ENCODE measurements at regions not wholly inside any gene's neighbourhood (a gene's known extent, or its start where the extent isn't known, plus 50 kb on each side); places are given as distances from the start of the nearest gene placed in this dataset.

- Histone ChIP-seq H3K4me3 (ENCODE audit: low read depth, low read length) (no peak overlapping the region), H3K9ac (ENCODE audit: low read length) (no peak overlapping the region), H4K12ac (ENCODE audit: low read depth, low read length) (no peak overlapping the region), H3K27ac (ENCODE audit: low read depth, low read length) (no peak overlapping the region), H3K27me3 (ENCODE audit: insufficient read depth, low read length) (no peaks in the 10 kb centered on the region), H3K18ac (ENCODE audit: low read length) (no peak overlapping the region), H3K79me2 (ENCODE audit: control insufficient read depth, insufficient read depth, low read length, poor library complexity) (no peaks in the 10 kb centered on the region), H4K8ac (ENCODE audit: low read depth, low read length) (no peak overlapping the region), H2BK120ac (ENCODE audit: insufficient read depth, low read length, poor library complexity) (no peak overlapping the region), H3K36me3 (ENCODE audit: control insufficient read depth in 1 of 2, insufficient read depth in 2 of 2, low read length in 2 of 2) (no peaks in the 10 kb centered on the region), H3K9me3 (ENCODE audit: insufficient read depth, low read depth, low read length) (no peaks in the 10 kb centered on the region), H3K79me1 (ENCODE audit: low read length) (peaks cover 2% of the 10 kb centered on the region), H4K91ac (ENCODE audit: low read depth, low read length) (no peak overlapping the region), H3K4me2 (ENCODE audit: low read length) (no peak overlapping the region), H3K4me1 (ENCODE audit: control insufficient read depth in 1 of 2, insufficient read depth in 2 of 2, low read length in 2 of 2) (peaks cover 4% of the 10 kb centered on the region in 2 experiments), H2BK12ac (ENCODE audit: low read length) (no peak overlapping the region), H2AFZ (ENCODE audit: insufficient read depth, low read length, poor library complexity) (no peak overlapping the region), H3K14ac (ENCODE audit: low read length) (no peak overlapping the region), H3K23ac (ENCODE audit: low read length) (no peak overlapping the region), H3K4ac (ENCODE audit: low read depth, low read length) (no peak overlapping the region), H2BK5ac (ENCODE audit: low read depth, low read length, poor library complexity) (no peak overlapping the region), H2AK5ac (ENCODE audit: low read length) (no peak overlapping the region)
- DNase-seq: no peak
- no CpG with 5 or more reads among the region's 1 CpG for WGBS (ENCODE audit: extremely low coverage, insufficient coverage, insufficient read length)
Measured at GRCh38 chr14:65192686-65193085, 90.4 kb upstream of the MAX start.

DNA sequence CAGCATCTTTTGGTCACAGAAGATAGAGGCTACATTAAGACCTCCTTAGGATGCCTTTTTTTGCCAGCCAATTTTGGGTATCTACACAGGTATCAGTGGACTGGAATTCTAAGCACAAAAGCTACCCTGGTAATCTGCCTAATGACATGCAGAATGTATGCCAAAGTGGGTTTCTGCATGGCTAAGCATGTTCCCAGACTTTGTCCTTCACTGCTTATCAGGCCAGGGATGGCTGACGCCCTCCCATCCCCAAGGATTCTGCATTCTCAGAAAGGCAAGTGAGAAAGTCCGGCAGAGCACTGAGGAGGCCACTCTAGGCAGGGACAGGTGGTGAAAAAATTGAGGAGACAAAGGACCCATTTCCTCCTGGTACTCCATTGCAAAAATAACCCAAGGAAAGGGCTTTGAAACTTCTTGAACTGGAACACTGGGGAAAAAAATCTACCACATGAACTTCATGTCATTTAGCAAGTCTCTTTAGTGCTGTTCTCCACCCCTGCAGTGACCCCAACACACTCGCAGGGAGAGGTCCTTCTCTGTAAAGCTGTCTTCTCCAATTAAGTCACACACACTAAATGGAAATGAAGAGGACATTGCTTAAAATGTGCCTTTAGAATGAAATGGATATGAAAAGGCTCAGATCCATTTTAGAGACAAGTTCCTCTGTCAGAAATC lies 91.7 kb upstream of the MAX start:
- no peak for DNase-seq
- H4K12ac ChIP-seq (ENCODE audit: low read depth, low read length): no peak overlapping the region
- no peak overlapping the region for H2BK12ac ChIP-seq (ENCODE audit: low read length)
- H4K8ac ChIP-seq (ENCODE audit: low read depth, low read length): no peak overlapping the region
- no peak overlapping the region for H3K4ac ChIP-seq (ENCODE audit: low read depth, low read length)
- no peak overlapping the region for H2BK120ac ChIP-seq (ENCODE audit: insufficient read depth, low read length, poor library complexity)
- no peak overlapping the region for H2BK5ac ChIP-seq (ENCODE audit: low read depth, low read length, poor library complexity)
- no peak overlapping the region for H3K4me2 ChIP-seq (ENCODE audit: low read length)
- peaks cover 4% of the 10 kb centered on the region in 2 experiments for H3K4me1 ChIP-seq (ENCODE audit: control insufficient read depth in 1 of 2, insufficient read depth in 2 of 2, low read length in 2 of 2)
- H3K14ac ChIP-seq (ENCODE audit: low read length): no peak overlapping the region
- H3K23ac ChIP-seq (ENCODE audit: low read length): no peak overlapping the region
- no peak overlapping the region for H2AFZ ChIP-seq (ENCODE audit: insufficient read depth, low read length, poor library complexity)
- H3K9ac ChIP-seq (ENCODE audit: low read length): no peak overlapping the region
- H3K36me3 ChIP-seq (ENCODE audit: control insufficient read depth in 1 of 2, insufficient read depth in 2 of 2, low read length in 2 of 2): no peaks in the 10 kb centered on the region
- peaks cover 2% of the 10 kb centered on the region for H3K79me1 ChIP-seq (ENCODE audit: low read length)
- no peak overlapping the region for H3K27ac ChIP-seq (ENCODE audit: low read depth, low read length)
- no peak overlapping the region for H4K91ac ChIP-seq (ENCODE audit: low read depth, low read length)
- no CpG with 5 or more reads among the region's 3 CpGs for WGBS (ENCODE audit: extremely low coverage, insufficient coverage, insufficient read length)
- no peak overlapping the region for H3K4me3 ChIP-seq (ENCODE audit: low read depth, low read length)
- H3K27me3 ChIP-seq (ENCODE audit: insufficient read depth, low read length): no peaks in the 10 kb centered on the region
- H3K79me2 ChIP-seq (ENCODE audit: control insufficient read depth, insufficient read depth, low read length, poor library complexity): no peaks in the 10 kb centered on the region
- no peaks in the 10 kb centered on the region for H3K9me3 ChIP-seq (ENCODE audit: insufficient read depth, low read depth, low read length)
- no peak overlapping the region for H2AK5ac ChIP-seq (ENCODE audit: low read length)
- no peak overlapping the region for H3K18ac ChIP-seq (ENCODE audit: low read length)

GRCh38 chr14:65195042-65195719 lies 92.9 kb upstream of the MAX start:
- no peak overlapping the region for H3K27ac ChIP-seq (ENCODE audit: low read depth, low read length)
- no peak overlapping the region for H3K4me3 ChIP-seq (ENCODE audit: low read depth, low read length)
- no peak overlapping the region for H3K23ac ChIP-seq (ENCODE audit: low read length)
- H3K4me2 ChIP-seq (ENCODE audit: low read length): no peak overlapping the region
- WGBS (ENCODE audit: extremely low coverage, insufficient coverage, insufficient read length): no CpG with 5 or more reads among the region's 9 CpGs
- no peak overlapping the region for H4K8ac ChIP-seq (ENCODE audit: low read depth, low read length)
- no peak overlapping the region for H3K14ac ChIP-seq (ENCODE audit: low read length)
- H4K91ac ChIP-seq (ENCODE audit: low read depth, low read length): no peak overlapping the region
- peaks cover 4% of the 10 kb centered on the region in 2 experiments for H3K4me1 ChIP-seq (ENCODE audit: control insufficient read depth in 1 of 2, insufficient read depth in 2 of 2, low read length in 2 of 2)
- H3K4ac ChIP-seq (ENCODE audit: low read depth, low read length): no peak overlapping the region
- no peak overlapping the region for H3K9ac ChIP-seq (ENCODE audit: low read length)
- no peak for DNase-seq
- no peaks in the 10 kb centered on the region for H3K79me2 ChIP-seq (ENCODE audit: control insufficient read depth, insufficient read depth, low read length, poor library complexity)
- no peak overlapping the region for H3K18ac ChIP-seq (ENCODE audit: low read length)
- H3K79me1 ChIP-seq (ENCODE audit: low read length): peaks cover 2% of the 10 kb centered on the region
- H3K9me3 ChIP-seq (ENCODE audit: insufficient read depth, low read depth, low read length): no peaks in the 10 kb centered on the region
- no peak overlapping the region for H4K12ac ChIP-seq (ENCODE audit: low read depth, low read length)
- H2BK5ac ChIP-seq (ENCODE audit: low read depth, low read length, poor library complexity): no peak overlapping the region
- no peak overlapping the region for H2BK120ac ChIP-seq (ENCODE audit: insufficient read depth, low read length, poor library complexity)
- H2AFZ ChIP-seq (ENCODE audit: insufficient read depth, low read length, poor library complexity): no peak overlapping the region
- no peak overlapping the region for H2AK5ac ChIP-seq (ENCODE audit: low read length)
- H3K27me3 ChIP-seq (ENCODE audit: insufficient read depth, low read length): no peaks in the 10 kb centered on the region
- no peaks in the 10 kb centered on the region for H3K36me3 ChIP-seq (ENCODE audit: control insufficient read depth in 1 of 2, insufficient read depth in 2 of 2, low read length in 2 of 2)
- H2BK12ac ChIP-seq (ENCODE audit: low read length): no peak overlapping the region

DNA sequence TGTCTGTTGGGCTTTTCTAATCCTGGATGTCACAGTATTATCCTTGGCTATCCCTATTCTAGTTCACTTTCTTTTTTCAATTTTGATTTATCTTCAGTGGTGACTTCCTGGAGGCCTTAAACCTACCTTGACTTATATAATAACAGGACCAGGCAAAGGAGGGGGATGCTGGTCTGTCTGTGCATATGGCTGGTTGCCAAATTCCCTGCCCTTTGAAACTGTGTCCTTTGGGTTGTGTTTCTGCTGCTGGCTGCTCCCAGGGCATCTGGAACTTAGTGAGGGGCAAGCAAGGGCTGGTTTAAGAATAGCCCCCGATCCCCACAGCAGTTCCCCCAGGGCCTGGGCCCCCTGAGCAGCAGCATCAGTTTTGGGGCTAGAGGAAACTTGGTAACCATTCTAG lies 96.0 kb upstream of the MAX start:
- H3K36me3 ChIP-seq (ENCODE audit: control insufficient read depth in 1 of 2, insufficient read depth in 2 of 2, low read length in 2 of 2): no peaks in the 10 kb centered on the region
- H3K4me1 ChIP-seq (ENCODE audit: control insufficient read depth in 1 of 2, insufficient read depth in 2 of 2, low read length in 2 of 2): no peaks in the 10 kb centered on the region
- H3K9me3 ChIP-seq (ENCODE audit: insufficient read depth, low read depth, low read length): no peaks in the 10 kb centered on the region
- H3K27ac ChIP-seq (ENCODE audit: low read depth, low read length): no peak overlapping the region
- H4K12ac ChIP-seq (ENCODE audit: low read depth, low read length): no peak overlapping the region
- no peak overlapping the region for H4K8ac ChIP-seq (ENCODE audit: low read depth, low read length)
- H2AFZ ChIP-seq (ENCODE audit: insufficient read depth, low read length, poor library complexity): no peak overlapping the region
- H3K79me2 ChIP-seq (ENCODE audit: control insufficient read depth, insufficient read depth, low read length, poor library complexity): no peaks in the 10 kb centered on the region
- no peak overlapping the region for H3K14ac ChIP-seq (ENCODE audit: low read length)
- H3K4me2 ChIP-seq (ENCODE audit: low read length): no peak overlapping the region
- no peaks in the 10 kb centered on the region for H3K79me1 ChIP-seq (ENCODE audit: low read length)
- H4K91ac ChIP-seq (ENCODE audit: low read depth, low read length): no peak overlapping the region
- no CpG with 5 or more reads among the region's 1 CpG for WGBS (ENCODE audit: extremely low coverage, insufficient coverage, insufficient read length)
- no peak overlapping the region for H3K4ac ChIP-seq (ENCODE audit: low read depth, low read length)
- H2BK12ac ChIP-seq (ENCODE audit: low read length): peak overlapping the region; percentile 64
- DNase-seq: no peak
- no peak overlapping the region for H3K23ac ChIP-seq (ENCODE audit: low read length)
- H3K18ac ChIP-seq (ENCODE audit: low read length): no peak overlapping the region
- no peak overlapping the region for H2BK5ac ChIP-seq (ENCODE audit: low read depth, low read length, poor library complexity)
- no peak overlapping the region for H2AK5ac ChIP-seq (ENCODE audit: low read length)
- no peaks in the 10 kb centered on the region for H3K27me3 ChIP-seq (ENCODE audit: insufficient read depth, low read length)
- H3K9ac ChIP-seq (ENCODE audit: low read length): no peak overlapping the region
- H3K4me3 ChIP-seq (ENCODE audit: low read depth, low read length): no peak overlapping the region
- no peak overlapping the region for H2BK120ac ChIP-seq (ENCODE audit: insufficient read depth, low read length, poor library complexity)

Measured in trophoblast cell (in vitro differentiated cells and primary cell).